Dendritic cell treated with granulocyte-macrophage colony-stimulating factor and Interleukin-4, amounts not matched to agents 40 ng/mL and 50 ng/mL, for 4 days (primary cell): ENCODE measurements at regions not wholly inside any gene's neighbourhood (a gene's known extent, or its start where the extent isn't known, plus 50 kb on each side); places are given as distances from the start of the nearest gene placed in this dataset.

ENCODE experiments used
- H3K27ac Mint-ChIP-seq: one replicate; pipeline ENCODE4 v1.8.0; 2022; ENCODE audit warnings: mild to moderate bottlenecking, mixed read lengths
- H3K27me3 Mint-ChIP-seq: one replicate; pipeline ENCODE4 v1.8.0; 2022; ENCODE audit warnings: mild to moderate bottlenecking, mixed read lengths
- H3K36me3 Mint-ChIP-seq: one replicate; pipeline ENCODE4 v1.8.0; 2022; ENCODE audit warnings: low read depth, mixed read lengths
- H3K4me1 Mint-ChIP-seq: one replicate; pipeline ENCODE4 v1.8.0; 2022; ENCODE audit warnings: low read depth, mixed read lengths
- H3K4me3 Mint-ChIP-seq: one replicate; pipeline ENCODE4 v1.8.0; 2022; ENCODE audit warnings: mild to moderate bottlenecking, moderate library complexity, mixed read lengths
- H3K9me3 Mint-ChIP-seq: one replicate; pipeline ENCODE4 v1.8.0; 2022; ENCODE audit warnings: mixed read lengths
- intact Hi-C: fragments of 100-400 bp; cut with micrococcal nuclease; formaldehyde crosslinking; loops from one replicate; pipeline ENCODE4 v1.15.0; 2022

GRCh38 chr20:36824142-36824940 lies 50.8 kb upstream of the DSN1 start:
- Mint-ChIP-seq H3K27me3 (no peaks in the 10 kb centered on the region), H3K36me3 (peaks cover 88% of the 10 kb centered on the region), H3K4me1 (peaks cover 15% of the 10 kb centered on the region), H3K9me3 (no peaks in the 10 kb centered on the region), H3K4me3 (no peak overlapping the region), H3K27ac (no peak overlapping the region)
- intact Hi-C loops, result no loop called here

DNA sequence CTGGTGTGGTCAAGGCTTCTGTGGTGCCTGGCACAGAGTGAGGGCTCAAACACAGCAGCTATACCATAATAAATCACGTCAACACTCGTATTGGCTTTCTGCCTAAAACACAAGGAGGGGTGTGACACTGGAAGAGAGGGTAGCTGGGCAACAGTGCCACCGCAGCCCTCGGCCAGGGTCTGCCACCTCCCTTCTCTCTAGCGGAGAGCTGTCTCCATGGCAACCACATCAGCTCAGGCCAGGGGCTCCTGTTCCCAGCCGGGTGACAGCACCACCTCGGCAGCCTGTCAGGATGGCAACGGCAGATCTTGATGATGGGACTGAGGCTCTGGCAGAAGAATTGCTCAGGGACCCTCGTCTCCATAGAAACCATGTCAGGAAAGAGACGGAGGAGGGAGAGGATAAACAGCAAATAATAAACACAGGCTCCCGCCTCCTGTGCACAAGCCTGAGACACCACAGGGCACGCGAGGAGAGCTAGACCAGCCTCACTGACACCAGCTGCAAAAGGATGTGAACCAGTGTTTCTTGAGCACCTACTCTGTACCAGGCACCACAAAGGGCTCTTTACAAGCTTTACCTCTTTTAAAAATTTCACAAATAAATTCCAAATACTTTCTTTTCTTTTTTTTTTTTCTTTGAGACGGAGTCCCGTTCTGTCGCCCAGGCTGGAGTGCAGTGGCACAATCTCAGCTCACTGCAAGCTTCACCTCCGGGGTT lies 50.4 kb upstream of the TLDC2 start:
- peaks cover 87% of the 10 kb centered on the region for H3K36me3 Mint-ChIP-seq
- H3K4me3 Mint-ChIP-seq, result no peak overlapping the region
- no peaks in the 10 kb centered on the region for H3K9me3 Mint-ChIP-seq
- H3K27me3 Mint-ChIP-seq, result no peaks in the 10 kb centered on the region
- intact Hi-C loops, result no loop called here
- no peak overlapping the region for H3K27ac Mint-ChIP-seq
- peaks cover 8% of the 10 kb centered on the region for H3K4me1 Mint-ChIP-seq
